ENCODE measurements at regions not wholly inside any gene's neighbourhood (a gene's known extent, or its start where the extent isn't known, plus 50 kb on each side); places are given as distances from the start of the nearest gene placed in this dataset.

DNA sequence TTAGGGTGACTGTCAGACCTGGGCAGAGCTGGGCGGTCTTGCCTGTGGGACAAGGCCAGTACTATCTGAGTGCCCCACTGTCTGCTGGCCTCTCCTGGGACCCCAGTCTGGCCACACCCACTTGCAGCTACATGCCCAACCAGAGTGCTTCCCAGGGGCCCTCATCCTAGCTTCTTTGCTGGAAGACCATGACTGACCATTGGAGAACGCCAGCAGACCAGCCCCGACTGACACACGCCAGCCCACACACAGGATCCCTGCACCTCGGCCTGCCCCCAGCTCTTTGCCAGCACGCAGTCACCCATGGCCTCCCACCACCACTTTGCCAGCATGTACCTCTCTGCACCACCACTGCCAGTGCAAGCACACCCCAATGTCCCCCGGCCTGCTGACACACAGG lies 585.7 kb downstream of the ZNF674 start:
- no peak overlapping the region for H3K4me3 ChIP-seq (ENCODE audit: low read depth, low read length)
- TF ChIP-seq, protein P1, sequence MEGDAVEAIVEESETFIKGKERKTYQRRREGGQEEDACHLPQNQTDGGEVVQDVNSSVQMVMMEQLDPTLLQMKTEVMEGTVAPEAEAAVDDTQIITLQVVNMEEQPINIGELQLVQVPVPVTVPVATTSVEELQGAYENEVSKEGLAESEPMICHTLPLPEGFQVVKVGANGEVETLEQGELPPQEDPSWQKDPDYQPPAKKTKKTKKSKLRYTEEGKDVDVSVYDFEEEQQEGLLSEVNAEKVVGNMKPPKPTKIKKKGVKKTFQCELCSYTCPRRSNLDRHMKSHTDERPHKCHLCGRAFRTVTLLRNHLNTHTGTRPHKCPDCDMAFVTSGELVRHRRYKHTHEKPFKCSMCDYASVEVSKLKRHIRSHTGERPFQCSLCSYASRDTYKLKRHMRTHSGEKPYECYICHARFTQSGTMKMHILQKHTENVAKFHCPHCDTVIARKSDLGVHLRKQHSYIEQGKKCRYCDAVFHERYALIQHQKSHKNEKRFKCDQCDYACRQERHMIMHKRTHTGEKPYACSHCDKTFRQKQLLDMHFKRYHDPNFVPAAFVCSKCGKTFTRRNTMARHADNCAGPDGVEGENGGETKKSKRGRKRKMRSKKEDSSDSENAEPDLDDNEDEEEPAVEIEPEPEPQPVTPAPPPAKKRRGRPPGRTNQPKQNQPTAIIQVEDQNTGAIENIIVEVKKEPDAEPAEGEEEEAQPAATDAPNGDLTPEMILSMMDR (IDR thresholded peaks at IDR 0.05; ENCODE audit: insufficient read depth, low read length): no peak

DNA sequence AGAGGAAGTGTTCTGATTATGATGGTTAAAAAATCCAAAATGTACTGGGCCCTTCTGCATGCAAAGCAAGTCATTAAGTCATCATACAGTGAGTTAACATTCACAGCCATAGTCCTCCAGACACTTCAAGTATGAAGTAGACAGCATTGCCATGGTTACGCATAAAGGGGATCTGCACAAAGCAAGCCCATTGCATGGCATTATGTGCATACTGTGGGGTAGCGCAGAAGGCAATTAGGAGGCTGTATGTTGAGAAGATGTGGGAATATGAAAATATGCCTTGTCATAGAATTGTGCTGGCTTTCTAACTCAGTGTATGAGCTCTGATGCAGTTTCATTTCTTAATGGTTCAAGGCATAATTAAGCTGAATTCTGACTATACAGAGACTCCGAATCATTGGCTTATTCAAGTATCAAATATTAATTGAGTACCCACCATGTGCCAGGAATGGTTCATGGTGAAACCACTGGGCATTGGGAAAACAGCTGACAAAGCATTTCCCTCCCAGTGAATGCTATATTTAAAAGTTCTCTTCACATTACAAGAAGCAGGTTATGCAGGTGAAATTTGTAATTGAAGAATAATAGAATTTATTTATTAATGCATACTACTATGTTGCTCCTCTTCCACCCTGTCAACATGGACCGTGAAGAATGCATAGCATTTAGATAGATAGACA lies 588.9 kb downstream of the ZNF674 start:
- TF ChIP-seq, protein P1 (IDR thresholded peaks at IDR 0.05; ENCODE audit: insufficient read depth, low read length): no peak
- H3K4me3 ChIP-seq (ENCODE audit: low read depth, low read length): no peak overlapping the region
- DNase-seq (ENCODE audit: low read depth): no peak

More for the DNA sequence above, 585.7 kb downstream of the ZNF674 start:
- no peak for DNase-seq (ENCODE audit: low read depth)

DNA sequence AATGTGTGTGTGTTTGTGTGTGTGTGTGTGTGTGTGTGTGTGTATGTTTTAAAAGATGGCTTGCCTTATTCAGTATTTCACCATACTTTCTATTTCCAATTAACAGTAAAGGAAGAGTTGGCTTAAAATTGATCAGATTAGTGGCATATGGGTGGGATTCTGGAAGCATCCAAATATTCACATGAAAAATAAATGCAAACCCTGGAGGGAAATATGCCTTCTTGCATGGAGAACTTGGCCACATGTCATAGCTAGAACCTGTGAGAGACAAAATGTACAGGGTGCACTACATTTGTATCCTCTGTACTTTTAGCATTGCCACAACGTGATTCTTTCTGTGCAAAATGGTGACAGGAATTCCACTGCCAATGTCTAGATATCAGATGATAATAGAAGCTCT lies 589.6 kb downstream of the ZNF674 start:
- TF ChIP-seq, protein P1 (IDR thresholded peaks at IDR 0.05; ENCODE audit: insufficient read depth, low read length): no peak
- H3K4me3 ChIP-seq (ENCODE audit: low read depth, low read length): no peak overlapping the region
- DNase-seq (ENCODE audit: low read depth): no peak

DNA sequence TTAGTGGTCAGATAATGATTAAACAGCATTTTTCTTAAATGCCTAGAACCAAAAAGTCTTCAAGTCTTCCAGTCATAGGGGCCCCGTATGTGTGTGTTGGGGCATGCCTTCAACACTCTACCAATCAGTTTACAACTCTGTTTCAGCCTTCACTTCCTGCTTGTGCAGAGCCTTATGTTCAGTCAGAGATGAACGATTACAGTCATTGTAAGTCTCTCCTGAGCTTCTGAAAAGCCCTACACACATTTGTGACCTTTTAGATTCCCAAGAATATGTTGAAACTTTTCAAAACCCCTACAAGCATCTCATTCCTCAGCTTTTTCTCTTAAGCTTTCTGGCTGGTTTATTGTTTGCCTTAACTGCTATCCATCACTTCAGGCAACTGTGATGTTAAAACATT lies 591.2 kb downstream of the ZNF674 start:
- no peak for DNase-seq (ENCODE audit: low read depth)
- TF ChIP-seq, protein P1 (IDR thresholded peaks at IDR 0.05; ENCODE audit: insufficient read depth, low read length): no peak
- H3K4me3 ChIP-seq (ENCODE audit: low read depth, low read length): no peak overlapping the region

DNA sequence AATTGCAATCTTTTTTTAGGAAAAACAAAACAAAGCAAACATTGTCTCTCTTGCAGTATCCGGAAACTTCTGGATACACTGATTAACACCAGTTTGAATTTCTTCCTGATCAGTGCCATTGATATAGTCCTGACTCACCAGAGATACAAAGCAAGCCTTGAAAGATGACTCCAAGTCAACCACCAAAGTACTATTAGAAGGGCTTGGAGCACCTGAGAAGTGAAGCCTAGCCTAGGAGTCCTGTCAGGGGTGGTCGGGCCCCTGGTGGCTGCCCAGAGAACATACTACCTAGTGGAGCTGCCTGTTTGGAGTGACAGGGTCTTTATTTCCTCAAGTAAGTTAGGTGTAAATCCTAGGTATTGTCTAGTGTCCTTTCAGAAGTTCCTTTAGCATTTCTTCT lies 593.2 kb downstream of the ZNF674 start:
- no peak for DNase-seq (ENCODE audit: low read depth)

DNA sequence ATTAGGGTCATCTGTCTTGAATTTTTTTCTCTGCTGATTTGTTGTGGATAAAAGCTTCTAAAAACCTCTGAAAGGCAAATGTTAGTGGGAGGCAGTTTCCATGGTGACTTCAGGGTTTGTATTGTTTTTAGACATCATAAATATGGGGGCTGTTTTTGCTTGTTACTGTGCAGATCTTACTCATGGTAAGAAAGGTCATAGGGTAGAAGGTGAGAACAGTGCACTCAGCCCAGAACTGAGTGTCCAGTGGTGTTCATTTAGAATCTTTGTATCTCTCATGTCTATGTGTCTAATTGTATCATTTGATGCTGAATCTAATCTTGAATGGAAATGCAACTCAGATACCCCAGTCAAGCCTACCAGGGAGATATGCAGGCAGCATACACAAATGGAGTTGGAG lies 609.8 kb downstream of the ZNF674 start:
- no peak for DNase-seq (ENCODE audit: low read depth)
- TF ChIP-seq, protein P1 (IDR thresholded peaks at IDR 0.05; ENCODE audit: insufficient read depth, low read length): no peak
- no peak overlapping the region for H3K4me3 ChIP-seq (ENCODE audit: low read depth, low read length)

More for the DNA sequence above, 593.2 kb downstream of the ZNF674 start:
- H3K4me3 ChIP-seq (ENCODE audit: low read depth, low read length): no peak overlapping the region
- TF ChIP-seq, protein P1 (IDR thresholded peaks at IDR 0.05; ENCODE audit: insufficient read depth, low read length): no peak

DNA sequence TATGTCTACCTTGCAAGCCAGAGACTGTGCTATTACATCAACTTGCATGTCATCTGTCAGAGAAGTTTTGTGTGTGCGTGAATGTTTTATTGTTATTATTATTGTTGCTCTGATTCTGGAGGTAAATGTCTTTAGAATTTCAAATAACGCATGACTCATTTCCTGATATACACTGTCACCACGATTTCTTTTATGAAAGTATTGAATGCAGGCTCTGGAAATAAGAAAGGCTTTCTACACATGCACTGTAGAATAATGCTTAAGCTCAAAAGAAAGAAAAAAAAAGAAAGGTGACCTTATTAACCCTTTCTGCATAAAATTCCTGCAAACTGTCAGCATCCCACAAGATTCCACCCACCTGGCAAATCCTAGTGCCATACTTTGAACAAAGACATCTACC lies 632.9 kb downstream of the ZNF674 start:
- no peak overlapping the region for H3K4me3 ChIP-seq (ENCODE audit: low read depth, low read length)
- DNase-seq (ENCODE audit: low read depth): no peak
- TF ChIP-seq, protein P1 (IDR thresholded peaks at IDR 0.05; ENCODE audit: insufficient read depth, low read length): no peak
